Peyer's patch (tissue), 4 donors: ENCODE measurements at regions not wholly inside any gene's neighbourhood (a gene's known extent, or its start where the extent isn't known, plus 50 kb on each side); places are given as distances from the start of the nearest gene placed in this dataset.

ENCODE experiments used
- CTCF ChIP-seq, 6 experiments: fragments of 450-650 bp in 4 of 6; fragments of 200-600 bp in 2 of 6; sonication (generic) in 1 of 6; IDR thresholded peaks; one replicate each; pipeline ENCODE4 v1.5.1; 2017 to 2019; ENCODE audit warnings: antibody characterized with exemption in 6 of 6, mild to moderate bottlenecking in 3 of 6, moderate library complexity in 1 of 6
- POLR2A ChIP-seq, 2 donors: fragments of 450-650 bp; IDR thresholded peaks; one replicate each; pipeline ENCODE4 v1.5.1; 2017; ENCODE audit warnings: antibody characterized with exemption in 2 of 2, mild to moderate bottlenecking in 2 of 2, moderate library complexity in 2 of 2

DNA sequence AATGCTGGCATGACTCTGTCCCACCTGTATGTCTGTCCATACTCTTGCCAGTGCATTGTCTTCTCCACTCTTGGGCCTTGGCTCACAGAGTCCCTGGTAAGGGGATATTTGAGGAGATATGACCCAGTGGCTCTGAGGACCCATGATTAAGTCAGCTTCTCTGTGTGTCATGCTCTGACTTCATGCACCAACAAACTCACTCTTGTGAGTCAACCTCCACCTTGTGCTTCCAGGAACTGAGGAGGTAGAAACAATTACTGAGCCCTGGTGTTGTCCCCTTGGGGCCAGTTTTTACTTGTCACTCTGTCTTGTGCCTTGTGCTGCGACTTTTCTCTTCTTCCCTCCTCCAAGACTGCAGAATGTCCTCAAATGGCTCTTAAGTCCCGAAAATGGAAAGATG is 127.1 kb downstream of the ABHD5 start:
- TF ChIP-seq CTCF (IDR thresholded peaks at IDR 0.05) (no peak), POLR2A (IDR thresholded peaks at IDR 0.05) (no peak)
